SU-DHL-6 (cell line): ENCODE measurements at regions not wholly inside any gene's neighbourhood (a gene's known extent, or its start where the extent isn't known, plus 50 kb on each side); places are given as distances from the start of the nearest gene placed in this dataset.

ENCODE experiments used
- CTCF ChIP-seq: fragments of 200-600 bp; sonication (generic); IDR thresholded peaks from one replicate; pipeline ENCODE4 v1.5.1; 2017; ENCODE audit warnings: antibody characterized with exemption, mild to moderate bottlenecking, low read length, moderate library complexity; ENCODE audit not compliant: insufficient read depth, poor library complexity, severe bottlenecking
- EZH2phosphoT487 ChIP-seq: fragments of 200-600 bp; sonication (generic), shearing (Covaris generic); conservative IDR thresholded peaks from 2 replicates; pipeline ENCODE4 v1.6.1; 2018; ENCODE audit warnings: mild to moderate bottlenecking, antibody characterized with exemption, low read length, moderate library complexity, mixed read lengths

GRCh38 chr17:83186226-83186625 is 106.8 kb downstream of the METRNL start:
- TF ChIP-seq CTCF: no peak
- TF ChIP-seq EZH2phosphoT487: no peak
